ENCODE measurements at regions not wholly inside any gene's neighbourhood (a gene's known extent, or its start where the extent isn't known, plus 50 kb on each side); places are given as distances from the start of the nearest gene placed in this dataset.

DNA sequence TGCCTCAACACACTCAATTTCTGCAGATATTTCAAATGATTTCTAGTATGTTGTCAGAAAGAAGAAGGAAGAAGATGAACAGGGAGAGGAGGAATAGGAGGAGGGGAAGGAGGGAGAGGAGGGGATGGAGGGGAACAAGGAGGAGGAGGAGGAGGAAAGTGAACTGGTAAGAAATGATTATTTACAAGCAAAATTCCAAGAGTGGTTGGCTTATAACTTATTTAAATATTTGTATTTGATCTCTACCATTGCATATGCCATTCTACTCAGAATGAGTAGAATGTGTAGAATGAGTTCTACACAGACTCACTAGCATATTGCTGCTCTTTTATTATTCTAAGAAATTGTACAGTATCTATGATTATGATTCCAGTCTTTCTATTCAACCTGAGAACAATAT lies 866.2 kb upstream of the DDX18 start:
- ChIA-PET CTCF (no interaction called here), POLR2A (no interaction called here)
- DNase-seq (ENCODE audit: low read depth, low spot score) = no peak
- no peak for TF ChIP-seq CTCF (IDR thresholded peaks at IDR 0.05; ENCODE audit: low read depth, low read length)
- H3K27me3 ChIP-seq (ENCODE audit: control insufficient read depth, insufficient read depth, low read length) = no peaks in the 10 kb centered on the region
- no peaks in the 10 kb centered on the region; the same call in none of the 2 replicates for H3K9me3 ChIP-seq (ENCODE audit: control insufficient read depth, insufficient read depth, low read length)
- no peak overlapping the region for H3K27ac ChIP-seq (ENCODE audit: low read depth, low read length)
- H3K4me3 ChIP-seq (ENCODE audit: low read depth, low read length) = no peak overlapping the region

DNA sequence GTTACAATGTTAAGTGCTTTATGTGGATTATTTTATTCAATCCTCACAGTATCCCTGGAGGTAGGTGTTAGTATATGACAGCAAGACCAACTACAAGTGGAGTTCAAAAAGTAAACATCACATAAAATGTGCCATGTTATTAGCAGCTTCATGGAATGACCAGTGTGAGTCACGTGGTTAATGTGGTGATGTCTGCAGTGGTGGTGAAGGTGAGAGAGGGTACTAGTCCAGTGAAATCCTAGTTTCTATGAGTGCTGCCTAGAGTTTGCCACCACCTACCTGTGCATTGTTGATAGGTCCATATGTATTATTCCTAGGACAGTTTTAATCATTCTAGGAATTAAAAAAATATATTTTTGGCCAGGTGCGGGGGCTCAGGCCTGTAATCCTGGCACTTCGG lies 865.2 kb upstream of the DDX18 start:
- Histone ChIP-seq H3K27me3 (ENCODE audit: control insufficient read depth, insufficient read depth, low read length) (no peaks in the 10 kb centered on the region), H3K9me3 (ENCODE audit: control insufficient read depth, insufficient read depth, low read length) (peaks cover 2% of the 10 kb centered on the region), H3K4me3 (ENCODE audit: low read depth, low read length) (no peak overlapping the region), H3K27ac (ENCODE audit: low read depth, low read length) (no peak overlapping the region)
- ChIA-PET CTCF (no interaction called here), POLR2A (no interaction called here)
- no peak for DNase-seq (ENCODE audit: low read depth, low spot score)
- no peak for TF ChIP-seq CTCF (IDR thresholded peaks at IDR 0.05; ENCODE audit: low read depth, low read length)

GRCh38 chr2:116952254-116952653 lies 862.2 kb upstream of the DDX18 start:
- ChIA-PET CTCF (no interaction called here), POLR2A (no interaction called here)
- no peak for DNase-seq (ENCODE audit: low read depth, low spot score)
- Histone ChIP-seq H3K27ac (ENCODE audit: low read depth, low read length) (no peak overlapping the region), H3K4me3 (ENCODE audit: low read depth, low read length) (no peak overlapping the region), H3K9me3 (ENCODE audit: control insufficient read depth, insufficient read depth, low read length) (peaks cover 2% of the 10 kb centered on the region), H3K27me3 (ENCODE audit: control insufficient read depth, insufficient read depth, low read length) (no peaks in the 10 kb centered on the region)
- TF ChIP-seq CTCF (IDR thresholded peaks at IDR 0.05; ENCODE audit: low read depth, low read length) = no peak

- POLR2A ChIA-PET = no interaction called here
- no peak for TF ChIP-seq CTCF (IDR thresholded peaks at IDR 0.05; ENCODE audit: low read depth, low read length)
- no peaks in the 10 kb centered on the region for H3K27me3 ChIP-seq (ENCODE audit: control insufficient read depth, insufficient read depth, low read length)
- H3K9me3 ChIP-seq (ENCODE audit: control insufficient read depth, insufficient read depth, low read length) = peaks cover 2% of the 10 kb centered on the region; the same call in 1 of the 2 replicates
- CTCF ChIA-PET = no interaction called here
- H3K27ac ChIP-seq (ENCODE audit: low read depth, low read length) = no peak overlapping the region
- no peak overlapping the region for H3K4me3 ChIP-seq (ENCODE audit: low read depth, low read length)
- no peak for DNase-seq (ENCODE audit: low read depth, low spot score)
Observed at GRCh38 chr2:116955646-116956045, 858.8 kb upstream of the DDX18 start.

- TF ChIP-seq CTCF (IDR thresholded peaks at IDR 0.05; ENCODE audit: low read depth, low read length) = no peak
- H3K27ac ChIP-seq (ENCODE audit: low read depth, low read length) = no peak overlapping the region
- ChIA-PET CTCF (no interaction called here), POLR2A (no interaction called here)
- no peak for DNase-seq (ENCODE audit: low read depth, low spot score)
- peaks cover 11% of the 10 kb centered on the region; the same call in 1 of the 2 replicates for H3K9me3 ChIP-seq (ENCODE audit: control insufficient read depth, insufficient read depth, low read length)
- no peak overlapping the region for H3K4me3 ChIP-seq (ENCODE audit: low read depth, low read length)
- H3K27me3 ChIP-seq (ENCODE audit: control insufficient read depth, insufficient read depth, low read length) = no peaks in the 10 kb centered on the region
Observed at GRCh38 chr2:116975608-116976007, 838.9 kb upstream of the DDX18 start.

All from AG04450 (cell line).